Upper lobe of right lung (tissue), 1 donor: ENCODE measurements at regions not wholly inside any gene's neighbourhood (a gene's known extent, or its start where the extent isn't known, plus 50 kb on each side); places are given as distances from the start of the nearest gene placed in this dataset.

ENCODE experiments used
- ATAC-seq: fragments of 200-7000 bp; cut with Tn5 transposase; one replicate; pipeline ENCODE4 v1.9.1; 2020; ENCODE audit warnings: mild to moderate bottlenecking, moderate library complexity
- DNase-seq: peaks from one replicate; pipeline ENCODE4 v3.0.0-alpha.2; 2020
- H3K27ac ChIP-seq: fragments of 200-600 bp; one replicate; pipeline ENCODE4 v1.8.0; 2022
- H3K27me3 ChIP-seq: fragments of 200-600 bp; one replicate; pipeline ENCODE4 v1.8.0; 2022; ENCODE audit warnings: mild to moderate bottlenecking
- H3K36me3 ChIP-seq: fragments of 200-600 bp; one replicate; pipeline ENCODE4 v1.8.0; 2022
- H3K4me1 ChIP-seq: fragments of 200-600 bp; one replicate; pipeline ENCODE4 v1.8.0; 2022
- H3K4me3 ChIP-seq: fragments of 200-600 bp; one replicate; pipeline ENCODE4 v1.8.0; 2022; ENCODE audit warnings: mild to moderate bottlenecking
- H3K9me3 ChIP-seq: fragments of 200-600 bp; one replicate; pipeline ENCODE4 v1.8.0; 2022
- CTCF ChIP-seq: fragments of 200-600 bp; IDR thresholded peaks from one replicate; pipeline ENCODE4 v1.8.0; 2022; ENCODE audit warnings: antibody characterized with exemption
- intact Hi-C: fragments of 100-400 bp; cut with DNase I; formaldehyde crosslinking; loops from one replicate; pipeline ENCODE4 v1.11.0; 2022
- donor health status: DM: no; HTN: yes; CAD: no; lungs with severe emphysema.

- Histone ChIP-seq H3K27me3 (no peaks in the 10 kb centered on the region), H3K9me3 (no peaks in the 10 kb centered on the region), H3K36me3 (no peaks in the 10 kb centered on the region), H3K4me3 (no peak overlapping the region), H3K4me1 (no peaks in the 10 kb centered on the region), H3K27ac (no peak overlapping the region)
- intact Hi-C loops, result no loop called here
- DNase-seq, result no peak
- ATAC-seq, result no peak
- TF ChIP-seq CTCF, result no peak
These were observed 83.8 kb upstream of the METAP2 start for GRCh38 chr12:95390192-95390591.

GRCh38 chr12:95390932-95391331 is 83.0 kb upstream of the METAP2 start:
- Histone ChIP-seq H3K36me3 (no peaks in the 10 kb centered on the region), H3K27me3 (no peaks in the 10 kb centered on the region), H3K27ac (no peak overlapping the region), H3K4me3 (no peak overlapping the region), H3K9me3 (no peaks in the 10 kb centered on the region), H3K4me1 (no peaks in the 10 kb centered on the region)
- ATAC-seq, result no peak
- TF ChIP-seq CTCF, result no peak
- DNase-seq, result no peak
- intact Hi-C loops, result no loop called here

DNA sequence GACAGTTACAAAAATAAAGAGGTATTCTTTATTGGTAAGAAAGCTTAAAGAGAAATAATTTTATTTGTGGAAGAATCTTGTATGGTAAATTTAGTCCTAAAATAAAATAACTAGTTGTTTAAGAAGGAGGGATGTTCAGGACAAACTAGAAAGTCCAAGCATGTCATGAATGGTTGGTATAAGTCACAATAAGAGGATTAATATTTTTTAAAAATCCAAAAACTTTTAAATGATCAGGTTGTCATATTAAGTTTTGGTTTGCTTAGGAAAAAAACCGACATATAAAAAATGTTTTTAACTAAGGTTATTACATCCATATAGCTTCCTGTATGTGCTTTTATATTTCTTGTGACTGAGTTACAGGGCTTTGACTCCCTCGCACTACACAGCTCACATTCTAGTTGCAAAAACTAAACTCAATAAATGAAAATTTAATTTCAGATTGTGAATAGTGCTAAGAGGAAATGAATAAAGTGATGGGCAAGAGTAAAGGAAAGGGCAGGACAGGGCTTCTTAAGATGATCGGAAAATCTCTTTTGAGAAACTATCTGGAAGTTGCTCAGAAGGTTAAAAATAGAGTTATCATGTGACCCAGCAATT is 80.7 kb upstream of the METAP2 start:
- H3K27me3 ChIP-seq, result no peaks in the 10 kb centered on the region
- DNase-seq (no peak), ATAC-seq (no peak)
- H3K36me3 ChIP-seq, result no peaks in the 10 kb centered on the region
- TF ChIP-seq CTCF, result no peak
- intact Hi-C loops, result no loop called here
- no peaks in the 10 kb centered on the region for H3K4me1 ChIP-seq
- H3K27ac ChIP-seq, result no peak overlapping the region
- H3K9me3 ChIP-seq, result no peaks in the 10 kb centered on the region
- no peak overlapping the region for H3K4me3 ChIP-seq

DNA sequence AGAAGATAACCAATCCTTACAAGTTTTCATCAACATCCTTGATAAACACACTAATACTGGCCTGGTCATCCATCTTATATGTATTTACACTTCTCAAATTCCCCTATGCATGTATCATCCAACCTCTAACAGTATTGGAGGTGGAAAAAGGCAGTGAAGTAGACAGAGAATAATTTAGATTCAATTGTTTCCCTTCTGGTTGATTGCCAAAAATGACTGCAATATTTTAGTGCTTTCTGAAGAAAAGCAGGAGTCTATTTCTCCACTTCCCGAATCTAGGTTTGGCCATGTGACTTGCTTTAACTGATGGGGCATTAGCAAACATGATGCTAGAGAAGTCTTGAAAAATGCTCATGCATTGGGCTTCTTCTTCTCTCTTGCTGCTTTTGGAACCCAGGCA is 78.3 kb upstream of the METAP2 start:
- TF ChIP-seq CTCF, result no peak
- DNase-seq (no peak), ATAC-seq (no peak)
- intact Hi-C loops, result no loop called here
- no peak overlapping the region for H3K4me3 ChIP-seq
- no peaks in the 10 kb centered on the region for H3K27me3 ChIP-seq
- H3K9me3 ChIP-seq, result no peaks in the 10 kb centered on the region
- H3K4me1 ChIP-seq, result no peaks in the 10 kb centered on the region
- no peak overlapping the region for H3K27ac ChIP-seq
- H3K36me3 ChIP-seq, result no peaks in the 10 kb centered on the region

DNA sequence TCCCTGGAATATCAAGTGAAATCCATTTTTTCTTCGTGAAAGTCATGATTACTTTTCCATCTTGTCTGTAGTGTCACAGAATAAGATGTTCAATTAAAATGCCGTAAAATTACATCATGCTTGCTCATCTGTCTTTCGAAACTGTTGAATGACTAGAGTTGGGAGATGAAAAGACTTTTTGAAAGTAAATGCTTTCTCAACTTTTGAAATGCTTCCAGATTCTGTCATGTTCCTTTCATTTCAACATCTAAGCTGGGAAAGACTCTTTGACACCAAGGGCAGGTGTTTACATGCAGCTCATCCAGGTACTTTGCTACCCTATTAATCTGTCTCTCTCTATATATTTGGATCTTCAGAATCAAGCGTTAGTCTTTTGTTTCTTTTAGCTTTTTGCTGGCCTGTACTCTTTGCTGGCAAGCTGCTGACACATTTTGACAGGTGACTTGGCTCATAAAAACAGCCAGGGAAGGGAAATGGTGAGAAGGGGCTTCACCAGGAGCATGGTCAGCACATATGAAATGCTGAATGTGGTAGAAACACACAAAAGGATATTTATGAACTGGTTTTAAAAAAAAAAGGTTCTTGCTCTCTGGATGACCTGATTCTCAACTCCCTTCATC is 77.0 kb upstream of the METAP2 start:
- TF ChIP-seq CTCF, result no peak
- intact Hi-C loops, result no loop called here
- Histone ChIP-seq H3K9me3 (no peaks in the 10 kb centered on the region), H3K4me3 (no peak overlapping the region), H3K27me3 (no peaks in the 10 kb centered on the region), H3K36me3 (no peaks in the 10 kb centered on the region), H3K4me1 (no peaks in the 10 kb centered on the region), H3K27ac (no peak overlapping the region)
- ATAC-seq (no peak), DNase-seq (no peak)

DNA sequence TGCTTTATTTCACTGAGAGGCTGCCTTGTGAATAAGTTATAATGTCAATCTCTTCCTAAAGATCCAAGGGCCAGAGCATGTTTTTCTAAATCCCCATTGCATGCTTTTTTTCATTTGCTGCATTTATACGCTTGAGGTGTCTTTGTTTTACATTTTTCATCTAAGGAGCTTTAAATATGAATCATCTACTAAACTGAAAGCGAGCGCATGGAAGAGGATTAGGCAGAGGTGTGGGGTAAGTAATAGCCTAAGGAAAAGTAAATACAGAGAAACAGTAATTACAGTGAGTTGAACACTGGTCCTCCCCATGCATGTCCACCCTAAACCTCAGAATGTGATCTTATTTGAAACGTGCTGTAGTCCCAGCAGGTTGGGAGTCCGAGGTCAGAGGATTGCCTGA is 76.4 kb upstream of the METAP2 start:
- Histone ChIP-seq H3K9me3 (no peaks in the 10 kb centered on the region), H3K36me3 (no peaks in the 10 kb centered on the region), H3K4me3 (no peak overlapping the region), H3K27ac (no peak overlapping the region), H3K27me3 (no peaks in the 10 kb centered on the region), H3K4me1 (no peaks in the 10 kb centered on the region)
- ATAC-seq (no peak), DNase-seq (no peak)
- intact Hi-C loops, result no loop called here
- TF ChIP-seq CTCF, result no peak
